GM19239 (cell line): ENCODE measurements at regions not wholly inside any gene's neighbourhood (a gene's known extent, or its start where the extent isn't known, plus 50 kb on each side); places are given as distances from the start of the nearest gene placed in this dataset.
"Not testable (repeated sequence)": the region's sequence is repeated elsewhere in the genome, so short reads cannot be mapped to it uniquely, and the experiment has no call there.

ENCODE experiments used
- DNase-seq: peaks from one replicate; pipeline ENCODE4 v3.0.0; 2011; ENCODE audit warnings: low spot score; ENCODE audit not compliant: insufficient read length
- FAIRE-seq: peaks from 2 replicates; lab custom pipeline; 2011; peaks lifted over from hg19 to GRCh38; lab: Jason Lieb, UNC

GRCh38 chr7:80302078-80302477, 167.4 kb downstream of the GNAI1 start:
- DNase-seq: no peak
- no peak for FAIRE-seq

GRCh38 chr7:80298201-80298600, 163.6 kb downstream of the GNAI1 start:
- DNase-seq (no peak), FAIRE-seq (no peak)

GRCh38 chr7:80294346-80294745, 159.7 kb downstream of the GNAI1 start:
- DNase-seq (no peak), FAIRE-seq (no peak)

- FAIRE-seq, DNase-seq: not testable (repeated sequence)
These were observed 158.0 kb downstream of the GNAI1 start for GRCh38 chr7:80292634-80293033.

- DNase-seq (no peak), FAIRE-seq (peak; percentile 37)
These were observed 153.8 kb downstream of the GNAI1 start for GRCh38 chr7:80288175-80289122.

GRCh38 chr7:80287400-80288174, 153.0 kb downstream of the GNAI1 start:
- FAIRE-seq (no peak), DNase-seq (no peak)

- no peak for DNase-seq
- no peak for FAIRE-seq
These were observed 152.0 kb downstream of the GNAI1 start for GRCh38 chr7:80286611-80287010.

GRCh38 chr7:80284855-80285254, 150.2 kb downstream of the GNAI1 start:
- DNase-seq: no peak
- no peak for FAIRE-seq

GRCh38 chr7:80279760-80280159, 145.1 kb downstream of the GNAI1 start:
- FAIRE-seq (no peak), DNase-seq (no peak)

GRCh38 chr7:80278737-80279136, 144.1 kb downstream of the GNAI1 start:
- DNase-seq (no peak), FAIRE-seq (no peak)

- FAIRE-seq (no peak), DNase-seq (no peak)
These were observed 143.1 kb downstream of the GNAI1 start for GRCh38 chr7:80277434-80278427.
